Gastroesophageal sphincter (tissue), 3 donors: ENCODE measurements at regions not wholly inside any gene's neighbourhood (a gene's known extent, or its start where the extent isn't known, plus 50 kb on each side); places are given as distances from the start of the nearest gene placed in this dataset.

Experiments
- CTCF ChIP-seq, 4 experiments: fragments of 200-600 bp in 2 of 4; fragments of 450-650 bp in 2 of 4; sonication (generic) in 1 of 4; IDR thresholded peaks; one replicate each; pipeline ENCODE4 v1.5.1; 2017 to 2019; ENCODE audit warnings: antibody characterized with exemption in 4 of 4, mild to moderate bottlenecking in 2 of 4, moderate library complexity in 2 of 4
- EP300 ChIP-seq: sonication (generic); formaldehyde crosslinking; IDR thresholded peaks from one replicate; pipeline ENCODE4 v1.6.1; 2017; ENCODE audit warnings: antibody characterized with exemption, mild to moderate bottlenecking
- POLR2A ChIP-seq, 2 donors: fragments of 450-650 bp; IDR thresholded peaks; one replicate each; pipeline ENCODE4 v1.6.1; 2017; ENCODE audit warnings: antibody characterized with exemption in 2 of 2, mild to moderate bottlenecking in 2 of 2, moderate library complexity in 1 of 2

DNA sequence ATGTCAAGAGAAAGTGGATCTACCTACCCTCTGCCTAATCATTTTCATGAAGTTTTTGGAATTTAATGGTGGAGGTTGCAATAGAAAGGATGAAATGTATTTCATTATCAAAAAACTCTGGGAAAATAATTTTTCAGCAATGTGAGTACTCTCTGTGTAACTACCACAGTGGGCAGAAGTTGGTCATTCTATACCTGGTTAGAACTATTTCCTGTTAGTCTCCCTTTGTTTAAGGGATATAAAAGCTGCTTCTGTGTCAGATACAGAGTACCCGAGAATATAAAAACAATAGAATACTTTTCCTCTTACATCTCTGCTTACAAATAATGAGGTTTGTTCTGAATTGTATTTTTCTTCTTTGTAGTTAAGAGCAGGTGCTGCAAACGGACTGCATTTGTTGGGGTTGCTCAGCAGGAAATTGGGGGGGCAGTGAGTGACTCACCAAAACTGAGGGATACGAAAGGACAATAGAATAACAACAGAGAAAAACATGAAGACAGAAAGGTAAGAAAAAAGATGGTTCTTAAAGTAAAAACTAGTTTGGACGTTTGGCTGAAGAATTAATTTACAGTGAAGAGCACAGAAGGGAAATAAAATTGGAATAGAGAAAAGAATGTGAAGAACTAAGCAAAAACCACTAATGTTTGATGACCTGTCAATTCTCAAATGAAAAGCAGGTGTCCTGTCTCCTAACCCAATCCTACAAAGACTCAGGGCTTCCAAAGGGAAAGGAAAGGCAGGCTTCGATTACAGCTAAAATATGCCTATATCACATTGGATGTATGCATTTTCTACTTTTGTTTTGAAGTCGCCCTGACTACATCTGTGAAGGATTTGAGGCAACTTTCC lies 703.1 kb downstream of the RFPL4B start:
- TF ChIP-seq POLR2A (IDR thresholded peaks at IDR 0.05) = no peak
- TF ChIP-seq CTCF (IDR thresholded peaks at IDR 0.05) = no peak
- no peak for TF ChIP-seq EP300
